Psoas muscle (tissue), 7 donors: ENCODE measurements at regions not wholly inside any gene's neighbourhood (a gene's known extent, or its start where the extent isn't known, plus 50 kb on each side); places are given as distances from the start of the nearest gene placed in this dataset.

Source experiments
- ATAC-seq, 4 donors: fragments of 200-7000 bp; cut with Tn5 transposase; one replicate each; pipeline ENCODE4 v1.9.1; 2020; ENCODE audit warnings: moderate library complexity in 3 of 4, mild to moderate bottlenecking in 2 of 4
- DNase-seq, 2 donors: peaks; one replicate each; pipeline ENCODE4 v3.0.0-alpha.2; 2020
- H3K27ac ChIP-seq: fragments of 200-600 bp; one replicate; pipeline ENCODE4 v1.8.0; 2022
- H3K27me3 ChIP-seq, 3 donors: fragments of 200-600 bp in 1 of 3; one replicate each; pipeline versions ENCODE4 v1.6.1 to v1.8.0; 2013 to 2022; ENCODE audit warnings: low read length in 2 of 3, mild to moderate bottlenecking in 2 of 3, moderate library complexity in 1 of 3; ENCODE audit not compliant: insufficient read depth in 3 of 3
- H3K36me3 ChIP-seq, 2 donors: fragments of 200-600 bp in 1 of 2; one replicate each; pipeline versions ENCODE4 v1.6.1 to v1.8.0; 2013 to 2022; ENCODE audit warnings: low read depth in 1 of 2, mild to moderate bottlenecking in 1 of 2, moderate library complexity in 1 of 2; ENCODE audit not compliant: insufficient read depth in 1 of 2
- H3K4me1 ChIP-seq: fragments of 200-600 bp; one replicate; pipeline ENCODE4 v1.8.0; 2022
- H3K4me3 ChIP-seq: fragments of 200-600 bp; one replicate; pipeline ENCODE4 v1.8.0; 2022; ENCODE audit warnings: mild to moderate bottlenecking
- H3K9me3 ChIP-seq: fragments of 200-600 bp; one replicate; pipeline ENCODE4 v1.8.0; 2022
- WGBS, 3 donors: extraction: QIAGEN DNeasy Blood & Tissue Kit; methylation state at CpG; one replicate each; pipeline versions ENCODE4 v1.1.6 to v1.1.7; 2013; 5-methylcytosine and 5-hydroxymethylcytosine counted together
- intact Hi-C, 2 donors: fragments of 100-400 bp; cut with DNase I; formaldehyde crosslinking; loops; one replicate each; pipeline versions ENCODE4 v1.11.0 to v1.14.2; 2022
- TF ChIP-seq, protein P1 (sequence below): fragments of 200-600 bp; IDR thresholded peaks from one replicate; pipeline ENCODE4 v1.8.0; 2022; ENCODE audit warnings: antibody characterized with exemption
- donor health status: healthy with polysubstance abuse.
- donor health status: DM: no; HTN: no; CAD: no; lungs with moderate emphysema.
- donor health status: Bipolar disorder and iron deficiency.
- donor health status: healthy.
- donor health status: DM: yes; HTN: yes; CAD: no.
- donor health status: DM: no; HTN: no; CAD: no.
- donor health status: DM: yes; HTN: yes; CAD: no.

DNA sequence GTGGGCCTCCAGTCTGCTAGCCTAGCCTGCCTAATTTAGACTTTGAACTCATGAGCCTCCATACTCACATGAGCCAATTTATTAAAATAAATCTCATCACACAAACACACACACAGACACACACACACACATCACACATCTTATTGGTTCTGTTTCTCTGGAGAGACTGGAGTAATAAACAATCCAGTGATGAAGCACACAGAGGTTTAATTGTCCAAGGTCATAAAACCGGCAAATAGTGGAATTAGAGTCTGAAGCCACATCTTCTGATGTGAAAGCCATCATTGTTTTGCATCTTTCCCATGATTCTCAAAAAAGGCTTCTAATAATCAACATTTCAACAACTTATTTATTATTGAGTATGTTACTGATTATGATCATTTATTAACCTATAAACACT lies 249.4 kb upstream of the KCNH8 start:
- Histone ChIP-seq H3K36me3 (no peaks in the 10 kb centered on the region), H3K9me3 (no peaks in the 10 kb centered on the region), H3K4me3 (no peak overlapping the region), H3K27me3 (no peaks in the 10 kb centered on the region), H3K27ac (no peak overlapping the region), H3K4me1 (no peaks in the 10 kb centered on the region)
- TF ChIP-seq, protein P1, sequence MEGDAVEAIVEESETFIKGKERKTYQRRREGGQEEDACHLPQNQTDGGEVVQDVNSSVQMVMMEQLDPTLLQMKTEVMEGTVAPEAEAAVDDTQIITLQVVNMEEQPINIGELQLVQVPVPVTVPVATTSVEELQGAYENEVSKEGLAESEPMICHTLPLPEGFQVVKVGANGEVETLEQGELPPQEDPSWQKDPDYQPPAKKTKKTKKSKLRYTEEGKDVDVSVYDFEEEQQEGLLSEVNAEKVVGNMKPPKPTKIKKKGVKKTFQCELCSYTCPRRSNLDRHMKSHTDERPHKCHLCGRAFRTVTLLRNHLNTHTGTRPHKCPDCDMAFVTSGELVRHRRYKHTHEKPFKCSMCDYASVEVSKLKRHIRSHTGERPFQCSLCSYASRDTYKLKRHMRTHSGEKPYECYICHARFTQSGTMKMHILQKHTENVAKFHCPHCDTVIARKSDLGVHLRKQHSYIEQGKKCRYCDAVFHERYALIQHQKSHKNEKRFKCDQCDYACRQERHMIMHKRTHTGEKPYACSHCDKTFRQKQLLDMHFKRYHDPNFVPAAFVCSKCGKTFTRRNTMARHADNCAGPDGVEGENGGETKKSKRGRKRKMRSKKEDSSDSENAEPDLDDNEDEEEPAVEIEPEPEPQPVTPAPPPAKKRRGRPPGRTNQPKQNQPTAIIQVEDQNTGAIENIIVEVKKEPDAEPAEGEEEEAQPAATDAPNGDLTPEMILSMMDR, result no peak
- ATAC-seq, result no peak
- 49 to 66% (median 54%) methylated on average over 1 of the region's 1 CpG for WGBS, 3 donors
- no peak for DNase-seq
- intact Hi-C loops, result no loop called here

DNA sequence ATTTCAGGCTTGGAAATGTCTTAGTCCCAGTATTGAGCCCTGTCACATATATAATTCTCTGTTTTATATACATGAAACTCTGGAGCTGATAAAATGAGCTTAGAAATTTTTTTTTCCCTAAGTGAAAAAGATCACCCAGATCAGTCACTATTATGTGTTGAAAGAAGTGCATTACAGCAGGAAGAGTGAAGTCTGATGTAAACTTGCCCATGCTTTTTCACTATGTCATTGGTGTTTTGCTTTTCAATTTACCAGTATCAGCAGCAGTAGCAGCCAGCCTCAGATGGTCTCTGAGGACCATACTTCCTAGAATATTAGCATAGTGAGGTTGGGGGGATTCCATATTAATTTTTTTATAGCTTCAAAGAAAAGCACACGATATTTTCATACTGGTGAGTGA lies 255.6 kb upstream of the KCNH8 start:
- no peaks in the 10 kb centered on the region for H3K36me3 ChIP-seq
- no peak overlapping the region for H3K27ac ChIP-seq
- no peaks in the 10 kb centered on the region for H3K9me3 ChIP-seq
- H3K4me1 ChIP-seq, result no peaks in the 10 kb centered on the region
- no peak for ATAC-seq
- 46 to 59% (median 53%) methylated on average over 1 of the region's 1 CpG for WGBS, 3 donors
- H3K27me3 ChIP-seq, result no peaks in the 10 kb centered on the region
- TF ChIP-seq, protein P1, result no peak
- no peak for DNase-seq
- intact Hi-C loops, result loop anchor here in 1 of 2 donors (1.0 kb wide), 1 partner anchor 24 kb away; no protein-coding TSS in a partner anchor
- H3K4me3 ChIP-seq, result no peak overlapping the region

DNA sequence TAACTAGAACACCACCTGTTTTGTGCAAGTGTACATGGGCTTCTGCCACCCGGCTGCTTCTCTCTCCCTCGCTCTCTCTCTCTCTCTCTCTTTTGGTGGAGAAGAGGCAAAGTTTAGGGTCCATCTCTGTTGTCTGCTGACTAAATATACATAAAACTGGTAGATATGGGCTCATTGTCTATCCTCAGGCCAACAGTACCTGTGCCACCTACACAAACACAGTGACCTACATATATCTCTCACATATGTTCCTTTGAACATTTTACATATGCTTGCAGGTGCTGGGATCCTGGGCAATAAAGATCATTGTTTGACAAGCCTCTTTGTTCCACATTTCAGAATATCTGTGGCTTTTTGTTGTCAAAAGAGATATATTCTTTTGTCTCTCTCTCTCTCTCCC lies 256.3 kb upstream of the KCNH8 start:
- Histone ChIP-seq H3K4me3 (no peak overlapping the region), H3K36me3 (no peaks in the 10 kb centered on the region), H3K9me3 (no peaks in the 10 kb centered on the region), H3K27ac (no peak overlapping the region), H3K4me1 (no peaks in the 10 kb centered on the region), H3K27me3 (no peaks in the 10 kb centered on the region)
- ATAC-seq, result no peak
- DNase-seq, result no peak
- TF ChIP-seq, protein P1, result no peak
- intact Hi-C loops, result no loop called here
- WGBS, 3 donors, result 84 to 92% (median 89%) methylated on average over 2 of the region's 2 CpGs

DNA sequence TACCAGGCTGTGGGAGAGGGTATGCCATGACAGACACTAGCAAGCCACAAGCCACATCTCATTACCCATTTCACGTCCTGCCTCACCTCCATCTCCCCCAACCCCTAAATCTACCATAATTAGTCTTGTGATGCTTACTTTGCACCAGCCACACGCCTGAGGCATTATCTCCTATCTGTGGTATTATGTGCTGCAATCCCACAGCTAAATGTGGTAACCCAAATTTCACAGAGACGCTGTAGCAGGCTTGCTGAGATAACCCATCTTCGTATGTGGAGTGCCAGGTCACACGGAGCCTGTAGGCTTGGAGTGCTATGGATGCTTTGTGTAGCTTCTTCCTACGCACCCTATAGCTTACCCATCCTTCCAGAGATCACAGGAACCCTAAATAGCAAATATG lies 256.7 kb upstream of the KCNH8 start:
- 71 to 78% (median 71%) methylated on average over 6 of the region's 6 CpGs for WGBS, 3 donors
- no peak for ATAC-seq
- H3K4me1 ChIP-seq, result no peaks in the 10 kb centered on the region

DNA sequence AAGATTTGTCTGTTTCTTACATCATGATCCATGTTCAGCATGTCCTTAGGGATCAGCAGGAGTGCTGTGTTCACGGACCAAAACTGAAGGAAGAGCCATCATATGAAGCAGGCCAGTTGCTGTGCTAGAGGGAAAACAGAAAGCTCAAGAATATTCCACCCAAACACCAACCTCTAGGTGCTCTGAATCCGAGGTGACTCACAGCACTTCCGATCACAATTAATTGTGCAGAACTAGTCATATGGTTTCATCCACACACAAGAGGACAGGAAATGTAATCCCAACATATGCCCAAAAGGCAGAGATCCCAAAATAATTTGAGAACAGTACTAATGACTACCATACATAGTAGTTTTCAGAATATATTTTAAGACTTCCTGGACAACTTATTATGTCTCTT lies 257.9 kb upstream of the KCNH8 start:
- ATAC-seq, result no peak
- no peaks in the 10 kb centered on the region for H3K36me3 ChIP-seq
- 69 to 77% (median 71%) methylated on average over 3 of the region's 3 CpGs for WGBS, 3 donors
- H3K9me3 ChIP-seq, result no peaks in the 10 kb centered on the region
- intact Hi-C loops, result no loop called here
- H3K4me1 ChIP-seq, result no peaks in the 10 kb centered on the region
- H3K27ac ChIP-seq, result no peak overlapping the region
- H3K4me3 ChIP-seq, result no peak overlapping the region
- DNase-seq, result no peak
- no peaks in the 10 kb centered on the region for H3K27me3 ChIP-seq
- TF ChIP-seq, protein P1, result no peak

More for the DNA sequence above, 256.7 kb upstream of the KCNH8 start:
- no peak for DNase-seq
- Histone ChIP-seq H3K27me3 (no peaks in the 10 kb centered on the region), H3K27ac (no peak overlapping the region), H3K4me3 (no peak overlapping the region), H3K9me3 (no peaks in the 10 kb centered on the region), H3K36me3 (no peaks in the 10 kb centered on the region)
- intact Hi-C loops, result no loop called here
- TF ChIP-seq, protein P1, result no peak
